ENCODE measurements at regions not wholly inside any gene's neighbourhood (a gene's known extent, or its start where the extent isn't known, plus 50 kb on each side); places are given as distances from the start of the nearest gene placed in this dataset.

DNA sequence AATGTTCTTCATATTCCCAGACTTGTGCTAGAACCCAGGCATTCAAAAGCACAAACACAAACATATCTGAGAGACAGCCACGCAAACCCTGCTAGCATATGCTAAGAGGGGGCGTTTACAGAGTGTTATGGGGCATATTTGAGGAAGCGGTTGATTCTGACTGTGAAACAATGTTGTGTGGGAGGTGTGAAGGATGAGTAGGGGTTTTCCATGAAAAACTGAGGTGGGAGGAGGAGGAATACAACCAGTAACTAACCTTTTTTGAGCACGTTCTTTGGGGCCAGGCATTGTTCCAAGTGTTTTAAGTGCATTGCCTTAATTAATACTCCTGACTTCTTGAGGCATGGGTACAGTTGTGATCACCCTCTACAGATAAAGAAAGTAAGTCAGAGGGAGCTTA, 499.5 kb downstream of the AACS start:
- Mint-ChIP-seq H3K27ac (no peak overlapping the region), H3K27me3 (ENCODE audit: low read depth in 2 of 2) (no peaks in the 10 kb centered on the region), H3K4me3 (no peak overlapping the region), H3K36me3 (no peaks in the 10 kb centered on the region), H3K9me3 (peaks cover 0 to 5% of the 10 kb centered on the region in 2 donors), H3K4me1 (no peaks in the 10 kb centered on the region)
- 75% methylated on average over 4 of the region's 4 CpGs for WGBS (ENCODE audit: insufficient coverage)
- H3K36me3 ChIP-seq (ENCODE audit: control insufficient read depth, insufficient read depth, low read length) = no peaks in the 10 kb centered on the region
- H3K27me3 ChIP-seq (ENCODE audit: control insufficient read depth, insufficient read depth, low read length) = no peaks in the 10 kb centered on the region
- intact Hi-C loops (cut with micrococcal nuclease) = no loop called here
- no peak overlapping the region for H3K27ac ChIP-seq (ENCODE audit: low read length)
- H3K4me1 ChIP-seq (ENCODE audit: control insufficient read depth, insufficient read depth, low read length) = no peaks in the 10 kb centered on the region
- H3K4me3 ChIP-seq (ENCODE audit: low read length) = no peak overlapping the region
- ATAC-seq = no peak
- DNase-seq = no peak
- H3K9me3 ChIP-seq (ENCODE audit: control insufficient read depth, insufficient read depth, low read length) = no peaks in the 10 kb centered on the region
- TF ChIP-seq, protein P1, sequence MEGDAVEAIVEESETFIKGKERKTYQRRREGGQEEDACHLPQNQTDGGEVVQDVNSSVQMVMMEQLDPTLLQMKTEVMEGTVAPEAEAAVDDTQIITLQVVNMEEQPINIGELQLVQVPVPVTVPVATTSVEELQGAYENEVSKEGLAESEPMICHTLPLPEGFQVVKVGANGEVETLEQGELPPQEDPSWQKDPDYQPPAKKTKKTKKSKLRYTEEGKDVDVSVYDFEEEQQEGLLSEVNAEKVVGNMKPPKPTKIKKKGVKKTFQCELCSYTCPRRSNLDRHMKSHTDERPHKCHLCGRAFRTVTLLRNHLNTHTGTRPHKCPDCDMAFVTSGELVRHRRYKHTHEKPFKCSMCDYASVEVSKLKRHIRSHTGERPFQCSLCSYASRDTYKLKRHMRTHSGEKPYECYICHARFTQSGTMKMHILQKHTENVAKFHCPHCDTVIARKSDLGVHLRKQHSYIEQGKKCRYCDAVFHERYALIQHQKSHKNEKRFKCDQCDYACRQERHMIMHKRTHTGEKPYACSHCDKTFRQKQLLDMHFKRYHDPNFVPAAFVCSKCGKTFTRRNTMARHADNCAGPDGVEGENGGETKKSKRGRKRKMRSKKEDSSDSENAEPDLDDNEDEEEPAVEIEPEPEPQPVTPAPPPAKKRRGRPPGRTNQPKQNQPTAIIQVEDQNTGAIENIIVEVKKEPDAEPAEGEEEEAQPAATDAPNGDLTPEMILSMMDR (IDR thresholded peaks at IDR 0.05) = no peak

DNA sequence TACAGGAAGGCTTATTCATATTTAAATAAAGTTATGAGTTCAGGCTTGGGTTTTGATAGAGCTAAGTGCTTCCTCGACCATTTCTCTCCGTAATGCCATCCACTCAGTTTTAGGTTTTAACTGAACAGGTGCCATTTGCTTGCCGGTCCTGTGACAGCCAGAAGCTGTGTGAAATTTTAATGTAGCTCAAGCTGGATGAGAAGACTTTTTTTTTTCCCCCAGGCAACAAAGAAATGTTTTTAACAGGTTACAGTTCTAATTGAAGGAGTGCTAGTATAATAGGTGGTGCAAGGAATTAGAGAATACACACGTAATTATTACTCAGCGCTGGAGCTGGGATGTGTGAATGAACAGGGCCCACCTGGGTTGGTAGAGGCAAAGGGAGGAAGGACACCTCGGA, 502.3 kb downstream of the AACS start:
- DNase-seq (no peak), ATAC-seq (no peak)
- H3K36me3 Mint-ChIP-seq = no peaks in the 10 kb centered on the region
- H3K36me3 ChIP-seq (ENCODE audit: control insufficient read depth, insufficient read depth, low read length) = no peaks in the 10 kb centered on the region
- 97% methylated on average over 5 of the region's 6 CpGs for WGBS (ENCODE audit: insufficient coverage)
- no peaks in the 10 kb centered on the region for H3K27me3 ChIP-seq (ENCODE audit: control insufficient read depth, insufficient read depth, low read length)
- no peaks in the 10 kb centered on the region for H3K4me1 Mint-ChIP-seq
- no peak overlapping the region for H3K27ac ChIP-seq (ENCODE audit: low read length)
- TF ChIP-seq, protein P1 (IDR thresholded peaks at IDR 0.05) = no peak
- no peaks in the 10 kb centered on the region for H3K27me3 Mint-ChIP-seq (ENCODE audit: low read depth in 2 of 2)
- peaks cover 0 to 5% of the 10 kb centered on the region in 2 donors for H3K9me3 Mint-ChIP-seq
- intact Hi-C loops (cut with micrococcal nuclease) = no loop called here
- no peaks in the 10 kb centered on the region for H3K9me3 ChIP-seq (ENCODE audit: control insufficient read depth, insufficient read depth, low read length)
- no peaks in the 10 kb centered on the region for H3K4me1 ChIP-seq (ENCODE audit: control insufficient read depth, insufficient read depth, low read length)
- H3K27ac Mint-ChIP-seq = no peak overlapping the region
- H3K4me3 Mint-ChIP-seq = no peak overlapping the region
- no peak overlapping the region for H3K4me3 ChIP-seq (ENCODE audit: low read length)

- Mint-ChIP-seq H3K27ac (no peak overlapping the region), H3K27me3 (ENCODE audit: low read depth in 2 of 2) (no peaks in the 10 kb centered on the region), H3K36me3 (no peaks in the 10 kb centered on the region), H3K4me1 (no peaks in the 10 kb centered on the region), H3K4me3 (no peak overlapping the region), H3K9me3 (peaks cover 0 to 5% of the 10 kb centered on the region in 2 donors)
- H3K9me3 ChIP-seq (ENCODE audit: control insufficient read depth, insufficient read depth, low read length) = no peaks in the 10 kb centered on the region
- H3K27ac ChIP-seq (ENCODE audit: low read length) = no peak overlapping the region
- ATAC-seq (no peak), DNase-seq (no peak)
- H3K36me3 ChIP-seq (ENCODE audit: control insufficient read depth, insufficient read depth, low read length) = no peaks in the 10 kb centered on the region
- intact Hi-C loops (cut with micrococcal nuclease) = no loop called here
- no peaks in the 10 kb centered on the region for H3K27me3 ChIP-seq (ENCODE audit: control insufficient read depth, insufficient read depth, low read length)
- 86% methylated on average over 4 of the region's 4 CpGs for WGBS (ENCODE audit: insufficient coverage)
- no peak overlapping the region for H3K4me3 ChIP-seq (ENCODE audit: low read length)
- no peaks in the 10 kb centered on the region for H3K4me1 ChIP-seq (ENCODE audit: control insufficient read depth, insufficient read depth, low read length)
- TF ChIP-seq, protein P1 (IDR thresholded peaks at IDR 0.05) = no peak
These were observed 503.1 kb downstream of the AACS start for GRCh38 chr12:125568306-125568705.

DNA sequence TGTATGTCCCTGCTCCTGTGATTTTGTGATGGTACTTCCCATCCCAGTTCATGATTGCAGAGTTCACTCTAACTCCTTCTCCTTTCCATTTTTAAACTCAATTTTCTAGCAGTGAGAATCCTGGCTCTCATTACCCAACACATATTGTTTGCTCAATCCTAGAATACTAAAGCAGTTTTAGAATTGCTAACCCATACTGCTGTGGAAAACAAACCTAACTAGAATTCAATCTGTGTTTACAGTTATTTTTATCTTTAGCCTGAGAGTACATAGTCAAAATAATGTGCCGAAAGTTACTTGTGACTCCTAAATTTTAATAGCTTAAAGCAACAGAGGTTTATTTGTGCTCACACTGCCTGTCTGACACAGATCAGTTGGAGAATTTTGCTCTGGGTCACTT, 508.0 kb downstream of the AACS start:
- H3K4me3 Mint-ChIP-seq = no peak overlapping the region
- WGBS (ENCODE audit: insufficient coverage) = 94% methylated on average over 1 of the region's 1 CpG
- TF ChIP-seq, protein P1 (IDR thresholded peaks at IDR 0.05) = no peak
- Histone ChIP-seq H3K4me3 (ENCODE audit: low read length) (no peak overlapping the region), H3K4me1 (ENCODE audit: control insufficient read depth, insufficient read depth, low read length) (no peaks in the 10 kb centered on the region), H3K27ac (ENCODE audit: low read length) (no peak overlapping the region), H3K27me3 (ENCODE audit: control insufficient read depth, insufficient read depth, low read length) (no peaks in the 10 kb centered on the region), H3K9me3 (ENCODE audit: control insufficient read depth, insufficient read depth, low read length) (no peaks in the 10 kb centered on the region), H3K36me3 (ENCODE audit: control insufficient read depth, insufficient read depth, low read length) (no peaks in the 10 kb centered on the region)
- H3K27ac Mint-ChIP-seq = no peak overlapping the region
- H3K9me3 Mint-ChIP-seq = peaks cover 4% of the 10 kb centered on the region in 2 donors
- DNase-seq (no peak), ATAC-seq (no peak)
- H3K4me1 Mint-ChIP-seq = no peaks in the 10 kb centered on the region
- peaks cover 6% of the 10 kb centered on the region for H3K36me3 Mint-ChIP-seq
- intact Hi-C loops (cut with micrococcal nuclease) = no loop called here
- H3K27me3 Mint-ChIP-seq (ENCODE audit: low read depth in 2 of 2) = peaks cover 0 to 2% of the 10 kb centered on the region in 2 donors

All from natural killer cell (primary cell).